SK-MEL-5 (cell line): ENCODE measurements at regions not wholly inside any gene's neighbourhood (a gene's known extent, or its start where the extent isn't known, plus 50 kb on each side); places are given as distances from the start of the nearest gene placed in this dataset.
"Not testable (repeated sequence)": the region's sequence is repeated elsewhere in the genome, so short reads cannot be mapped to it uniquely, and the experiment has no call there.

Source experiments
- DNase-seq: peaks from one replicate; pipeline ENCODE4 v3.0.0-alpha.2; 2016; ENCODE audit warnings: low read depth, low spot score
- in situ Hi-C: cut with HindIII; loops from 2 replicates; pipeline ENCODE4 v1.10.0; 2016; ENCODE audit warnings: low sequenced_read_pairs, high pct_unique_total_duplicates, low pct_unique_long_range_greater_than_20kb

GRCh38 chr16:8464979-8465378 lies 125.3 kb downstream of the TMEM114 start:
- in situ Hi-C loops = no loop called here

GRCh38 chr16:8459085-8459733 lies 131.1 kb downstream of the TMEM114 start:
- DNase-seq = no peak
- in situ Hi-C loops = no loop called here

More at GRCh38 chr16:8464979-8465378, 125.3 kb downstream of the TMEM114 start:
- no peak for DNase-seq

- in situ Hi-C loops = no loop called here
- DNase-seq = no peak
Observed at GRCh38 chr16:8458481-8459046, 131.7 kb downstream of the TMEM114 start.

GRCh38 chr16:8453359-8453758 lies 137.0 kb downstream of the TMEM114 start:
- DNase-seq = no peak
- in situ Hi-C loops = no loop called here

GRCh38 chr16:8452941-8453340 lies 137.4 kb downstream of the TMEM114 start:
- DNase-seq = no peak
- in situ Hi-C loops = no loop called here

GRCh38 chr16:8436931-8437330 lies 153.4 kb downstream of the TMEM114 start:
- DNase-seq = no peak
- in situ Hi-C loops = no loop called here

- no peak for DNase-seq
- in situ Hi-C loops = no loop called here
Observed at GRCh38 chr16:8431783-8432182, 158.5 kb downstream of the TMEM114 start.

GRCh38 chr16:8430401-8430800 lies 159.9 kb downstream of the TMEM114 start:
- in situ Hi-C loops = no loop called here
- no peak for DNase-seq

GRCh38 chr16:8426569-8426968 lies 163.7 kb downstream of the TMEM114 start:
- DNase-seq = no peak
- in situ Hi-C loops = no loop called here

GRCh38 chr16:8417145-8417544 lies 173.2 kb downstream of the TMEM114 start:
- in situ Hi-C loops = no loop called here
- DNase-seq = no peak

GRCh38 chr16:8408855-8409567 lies 181.3 kb downstream of the TMEM114 start:
- DNase-seq = no peak
- in situ Hi-C loops = no loop called here

- in situ Hi-C loops = no loop called here
Observed at GRCh38 chr16:8407351-8407750, 183.0 kb downstream of the TMEM114 start.

GRCh38 chr16:8403978-8404749 lies 186.1 kb downstream of the TMEM114 start:
- DNase-seq = no peak
- in situ Hi-C loops = no loop called here

More at GRCh38 chr16:8407351-8407750, 183.0 kb downstream of the TMEM114 start:
- no peak for DNase-seq

GRCh38 chr16:8402981-8403843 lies 187.1 kb downstream of the TMEM114 start:
- DNase-seq = no peak
- in situ Hi-C loops = no loop called here

- in situ Hi-C loops, DNase-seq: not testable (repeated sequence)
Observed at GRCh38 chr16:8400683-8401082, 189.6 kb downstream of the TMEM114 start.

- in situ Hi-C loops = no loop called here
- DNase-seq = no peak
Observed at GRCh38 chr16:8398548-8398947, 191.8 kb downstream of the TMEM114 start.

GRCh38 chr16:8397223-8397622 lies 193.1 kb downstream of the TMEM114 start:
- no peak for DNase-seq
- in situ Hi-C loops = no loop called here
